IMR-90 (cell line): ENCODE measurements at regions not wholly inside any gene's neighbourhood (a gene's known extent, or its start where the extent isn't known, plus 50 kb on each side); places are given as distances from the start of the nearest gene placed in this dataset.

Source experiments
- ATAC-seq: fragments of 200-7000 bp; cut with Tn5 transposase; 2 replicates; pipeline ENCODE4 v1.9.1; 2020; ENCODE audit warnings: low read depth, mild to moderate bottlenecking, moderate library complexity
- BruUV-seq: library from RNA; stranded (reverse); fragments of 400-500 nt; replicated peaks from 2 replicates; lab custom pipeline; 2021; lab: Mats Ljungman, UMichigan
- CTCF ChIA-PET: fragments of 300-600 bp; formaldehyde crosslinking; extraction: SDS; loops from one replicate; lab custom pipeline; 2021; ENCODE audit warnings: antibody characterized with exemption; lab: Yijun Ruan, JAX
- POLR2A ChIA-PET: fragments of 300-600 bp; sonication (Branson Sonifier 250); formaldehyde crosslinking; loops from one replicate; lab custom pipeline; 2022; ENCODE audit warnings: antibody characterized with exemption; ENCODE audit not compliant: unreplicated experiment; lab: Charles Lee
- DNase-seq: peaks from one replicate; pipeline ENCODE4 v3.0.0; 2013
- H2AFZ ChIP-seq: replicated peaks from 2 replicates; pipeline ENCODE3; 2013; ENCODE audit warnings: low read length, mild to moderate bottlenecking; ENCODE audit not compliant: poor library complexity
- H2AK5ac ChIP-seq: 2 replicates; pipeline ENCODE4 v1.6.1; 2013; ENCODE audit warnings: low read depth, low read length, inconsistent platforms
- H2AK9ac ChIP-seq: replicated peaks from 2 replicates; pipeline ENCODE3; 2013; ENCODE audit warnings: mild to moderate bottlenecking, low read depth, low read length, moderate library complexity; ENCODE audit not compliant: poor library complexity
- H2BK120ac ChIP-seq: 2 replicates; pipeline ENCODE4 v1.6.1; 2013; ENCODE audit warnings: low read depth, low read length, inconsistent platforms
- H2BK15ac ChIP-seq: 3 replicates; pipeline ENCODE4 v1.6.1; 2013; ENCODE audit warnings: low read depth, low read length, inconsistent platforms
- H2BK20ac ChIP-seq: 2 replicates; pipeline ENCODE4 v1.6.1; 2013; ENCODE audit warnings: low read depth, mild to moderate bottlenecking, inconsistent platforms, low read length, moderate library complexity
- H2BK5ac ChIP-seq: 2 replicates; pipeline ENCODE4 v1.6.1; 2013; ENCODE audit warnings: mild to moderate bottlenecking, low read depth, low read length, inconsistent platforms; ENCODE audit not compliant: poor library complexity, severe bottlenecking
- H3K14ac ChIP-seq: replicated peaks from 2 replicates; pipeline ENCODE4 v1.6.1; 2013; ENCODE audit warnings: low read depth, low read length, inconsistent platforms
- H3K18ac ChIP-seq: 2 replicates; pipeline ENCODE4 v1.6.1; 2013; ENCODE audit warnings: low read depth, low read length, control low read depth
- H3K23ac ChIP-seq: 2 replicates; pipeline ENCODE4 v1.6.1; 2013; ENCODE audit warnings: low read depth, low read length, inconsistent platforms
- H3K27ac ChIP-seq: 2 replicates; pipeline ENCODE4 v1.5.1; 2013; ENCODE audit warnings: mild to moderate bottlenecking, control low read depth, low read length; ENCODE audit not compliant: insufficient read depth
- H3K27me3 ChIP-seq: 2 replicates; pipeline ENCODE4 v1.6.1; 2013; ENCODE audit warnings: low read length; ENCODE audit not compliant: control insufficient read depth, insufficient read depth
- H3K36me3 ChIP-seq: 2 replicates; pipeline ENCODE4 v1.6.1; 2013; ENCODE audit warnings: low read length, mixed read lengths; ENCODE audit not compliant: control insufficient read depth, insufficient read depth
- H3K4ac ChIP-seq: 2 replicates; pipeline ENCODE4 v1.6.1; 2013; ENCODE audit warnings: low read depth, low read length, inconsistent platforms
- H3K4me1 ChIP-seq: 2 replicates; pipeline ENCODE4 v1.6.1; 2013; ENCODE audit warnings: low read length, mixed read lengths; ENCODE audit not compliant: control insufficient read depth, insufficient read depth
- H3K4me2 ChIP-seq: 2 replicates; pipeline ENCODE4 v1.6.1; 2013; ENCODE audit warnings: low read depth, mild to moderate bottlenecking, control low read depth, low read length, moderate library complexity
- H3K4me3 ChIP-seq: 2 replicates; pipeline ENCODE4 v1.5.1; 2013; ENCODE audit warnings: low read depth, mild to moderate bottlenecking, control low read depth, low read length, moderate library complexity; ENCODE audit not compliant: insufficient read depth
- H3K56ac ChIP-seq: 2 replicates; pipeline ENCODE4 v1.6.1; 2013; ENCODE audit warnings: low read length, inconsistent platforms; ENCODE audit not compliant: insufficient read depth; ENCODE audit errors: extremely low read depth
- H3K79me1 ChIP-seq, 2 experiments: 2 replicates each; pipeline ENCODE4 v1.6.1; 2013; ENCODE audit warnings: low read length in 2 of 2, inconsistent platforms in 1 of 2, low read depth in 1 of 2
- H3K9ac ChIP-seq: 2 replicates; pipeline ENCODE4 v1.6.1; 2013; ENCODE audit warnings: low read depth, low read length, control low read depth
- H3K9me1 ChIP-seq: 2 replicates; pipeline ENCODE4 v1.6.1; 2013; ENCODE audit warnings: low read length, inconsistent platforms; ENCODE audit not compliant: insufficient read depth
- H3K9me3 ChIP-seq: 2 replicates; pipeline ENCODE4 v1.6.1; 2013; ENCODE audit warnings: low read length; ENCODE audit not compliant: control insufficient read depth, insufficient read depth
- H4K20me1 ChIP-seq: 2 replicates; pipeline ENCODE4 v1.6.1; 2013; ENCODE audit warnings: low read length, inconsistent platforms; ENCODE audit not compliant: insufficient read depth
- H4K5ac ChIP-seq: 2 replicates; pipeline ENCODE4 v1.6.1; 2013; ENCODE audit warnings: mild to moderate bottlenecking, low read depth, low read length, control low read depth
- H4K8ac ChIP-seq, 2 experiments: 2 replicates each; pipeline ENCODE4 v1.6.1; 2013; ENCODE audit warnings: low read depth in 2 of 2, low read length in 2 of 2, control low read depth in 1 of 2, inconsistent platforms in 1 of 2
- H4K91ac ChIP-seq: 2 replicates; pipeline ENCODE4 v1.6.1; 2013; ENCODE audit warnings: low read depth, low read length, inconsistent platforms; ENCODE audit not compliant: insufficient read depth
- BHLHE40 ChIP-seq: fragments of 150-350 bp; IDR thresholded peaks from 2 replicates; pipeline ENCODE4 v1.6.1; 2016; ENCODE audit warnings: mild to moderate bottlenecking, low read depth, low read length
- CEBPB ChIP-seq: IDR thresholded peaks from 2 replicates; pipeline ENCODE4 v1.6.1; 2012; ENCODE audit warnings: low read depth, low read length, improper control_type of control experiment
- CHD1 ChIP-seq: IDR thresholded peaks from 2 replicates; pipeline ENCODE4 v1.6.1; 2012; ENCODE audit warnings: low read depth, low read length, improper control_type of control experiment
- FOS ChIP-seq: fragments of 150-350 bp; IDR thresholded peaks from 2 replicates; pipeline ENCODE4 v1.6.1; 2016; ENCODE audit warnings: low read depth, low read length
- MAFK ChIP-seq: IDR thresholded peaks from 2 replicates; pipeline ENCODE4 v1.6.1; 2012; ENCODE audit warnings: low read depth, low read length, improper control_type of control experiment
- MAZ ChIP-seq: IDR thresholded peaks from 2 replicates; pipeline ENCODE4 v1.6.1; 2012; ENCODE audit warnings: low read depth, mild to moderate bottlenecking, low read length, improper control_type of control experiment, moderate library complexity, borderline replicate concordance
- MXI1 ChIP-seq: IDR thresholded peaks from 2 replicates; pipeline ENCODE4 v1.6.1; 2012; ENCODE audit warnings: low read depth, mild to moderate bottlenecking, low read length, moderate library complexity, borderline replicate concordance
- NFE2L2 ChIP-seq: fragments of 150-350 bp; IDR thresholded peaks from 2 replicates; pipeline ENCODE4 v1.6.1; 2016; ENCODE audit warnings: low read depth, mild to moderate bottlenecking, low read length
- POLR2A ChIP-seq: IDR thresholded peaks from 2 replicates; pipeline ENCODE4 v1.6.1; 2012; ENCODE audit warnings: mild to moderate bottlenecking, low read depth, low read length
- RAD21 ChIP-seq: IDR thresholded peaks from 2 replicates; pipeline ENCODE4 v1.6.1; 2012; ENCODE audit warnings: low read length, improper control_type of control experiment
- RCOR1 ChIP-seq: IDR thresholded peaks from 2 replicates; pipeline ENCODE4 v1.6.1; 2012; ENCODE audit warnings: mild to moderate bottlenecking, low read length, improper control_type of control experiment; ENCODE audit not compliant: insufficient replicate concordance
- RFX5 ChIP-seq: IDR thresholded peaks from 2 replicates; pipeline ENCODE4 v1.8.0; 2012; ENCODE audit warnings: low read depth, mild to moderate bottlenecking, low read length, moderate library complexity
- SMC3 ChIP-seq: fragments of 150-350 bp; IDR thresholded peaks from 2 replicates; pipeline ENCODE4 v1.6.1; 2016; ENCODE audit warnings: low read depth, mild to moderate bottlenecking, antibody characterized with exemption, low read length, moderate library complexity
- WGBS, 2 experiments: methylation state at CpG; one replicate each; pipeline versions ENCODE4 v1.1.5 to v1.1.7; 2013; ENCODE audit warnings: missing lambda C conversion rate in 2 of 2; ENCODE audit not compliant: insufficient read length in 1 of 2; ENCODE audit errors: extremely low coverage in 2 of 2; 5-methylcytosine and 5-hydroxymethylcytosine counted together
- dilution Hi-C: fragments of 300-500 bp; cut with HindIII; formaldehyde crosslinking; loops from one replicate; pipeline ENCODE4 v1.14.3; 2018; ENCODE audit warnings: low sequenced_read_pairs; ENCODE audit not compliant: unreplicated experiment
- in situ Hi-C: fragments of 300-500 bp; cut with MboI; formaldehyde crosslinking; loops from 3 replicates; pipeline ENCODE4 v1.14.3; 2019; ENCODE audit warnings: low sequenced_read_pairs, inconsistent platforms, mixed read lengths
- intact Hi-C: fragments of 100-400 bp; cut with micrococcal nuclease; formaldehyde crosslinking; loops from 2 replicates; pipeline ENCODE4 v1.10.0; 2022
- TF ChIP-seq, protein P1 (sequence below): fragments of 150-350 bp; IDR thresholded peaks from 2 replicates; pipeline ENCODE4 v1.6.1; 2016; ENCODE audit warnings: low read depth, mild to moderate bottlenecking, low read length, moderate library complexity, borderline replicate concordance
- TF ChIP-seq, protein P2 (sequence below): conservative IDR thresholded peaks from 2 replicates; pipeline ENCODE4 v1.5.1; 2012; ENCODE audit warnings: mild to moderate bottlenecking, low read depth, low read length, improper control_type of control experiment
- TF ChIP-seq, protein P3 (sequence below): fragments of 150-350 bp; IDR thresholded peaks from 2 replicates; pipeline ENCODE4 v1.6.1; 2017; ENCODE audit warnings: mild to moderate bottlenecking, antibody characterized with exemption, low read length, low read depth

DNA sequence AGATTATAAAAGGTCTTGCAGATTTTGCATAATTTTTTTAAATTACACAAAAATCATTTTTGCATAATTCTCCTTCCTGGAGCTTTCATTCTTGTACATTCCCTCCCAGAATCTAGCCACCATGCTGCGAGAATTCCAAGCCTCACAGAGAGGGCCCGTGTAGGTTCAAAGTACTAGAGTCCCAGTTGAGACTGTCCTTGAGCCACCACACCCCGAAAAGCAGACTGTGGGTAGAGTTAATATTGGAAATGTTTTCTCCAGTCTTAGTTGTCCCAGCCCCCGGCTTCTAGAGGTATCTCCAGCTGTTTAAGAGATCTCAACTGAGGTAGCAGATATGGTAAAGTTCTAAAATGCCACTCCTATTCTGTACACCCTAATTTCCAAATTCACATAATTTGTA is 407.3 kb upstream of the ANO3 start:
- no peaks in the 10 kb centered on the region for H3K79me1 ChIP-seq
- ATAC-seq (no peak), DNase-seq (no peak)
- no peak overlapping the region for H2BK120ac ChIP-seq
- no peak overlapping the region for H2BK5ac ChIP-seq
- TF ChIP-seq POLR2A (no peak), RAD21 (no peak), MAZ (no peak), FOS (no peak), SMC3 (no peak), MXI1 (no peak), BHLHE40 (no peak), CHD1 (no peak), MAFK (no peak), CEBPB (no peak), RCOR1 (no peak), RFX5 (no peak), NFE2L2 (no peak)
- TF ChIP-seq, protein P1, sequence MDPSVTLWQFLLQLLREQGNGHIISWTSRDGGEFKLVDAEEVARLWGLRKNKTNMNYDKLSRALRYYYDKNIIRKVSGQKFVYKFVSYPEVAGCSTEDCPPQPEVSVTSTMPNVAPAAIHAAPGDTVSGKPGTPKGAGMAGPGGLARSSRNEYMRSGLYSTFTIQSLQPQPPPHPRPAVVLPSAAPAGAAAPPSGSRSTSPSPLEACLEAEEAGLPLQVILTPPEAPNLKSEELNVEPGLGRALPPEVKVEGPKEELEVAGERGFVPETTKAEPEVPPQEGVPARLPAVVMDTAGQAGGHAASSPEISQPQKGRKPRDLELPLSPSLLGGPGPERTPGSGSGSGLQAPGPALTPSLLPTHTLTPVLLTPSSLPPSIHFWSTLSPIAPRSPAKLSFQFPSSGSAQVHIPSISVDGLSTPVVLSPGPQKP: no peak
- TF ChIP-seq, protein P2, sequence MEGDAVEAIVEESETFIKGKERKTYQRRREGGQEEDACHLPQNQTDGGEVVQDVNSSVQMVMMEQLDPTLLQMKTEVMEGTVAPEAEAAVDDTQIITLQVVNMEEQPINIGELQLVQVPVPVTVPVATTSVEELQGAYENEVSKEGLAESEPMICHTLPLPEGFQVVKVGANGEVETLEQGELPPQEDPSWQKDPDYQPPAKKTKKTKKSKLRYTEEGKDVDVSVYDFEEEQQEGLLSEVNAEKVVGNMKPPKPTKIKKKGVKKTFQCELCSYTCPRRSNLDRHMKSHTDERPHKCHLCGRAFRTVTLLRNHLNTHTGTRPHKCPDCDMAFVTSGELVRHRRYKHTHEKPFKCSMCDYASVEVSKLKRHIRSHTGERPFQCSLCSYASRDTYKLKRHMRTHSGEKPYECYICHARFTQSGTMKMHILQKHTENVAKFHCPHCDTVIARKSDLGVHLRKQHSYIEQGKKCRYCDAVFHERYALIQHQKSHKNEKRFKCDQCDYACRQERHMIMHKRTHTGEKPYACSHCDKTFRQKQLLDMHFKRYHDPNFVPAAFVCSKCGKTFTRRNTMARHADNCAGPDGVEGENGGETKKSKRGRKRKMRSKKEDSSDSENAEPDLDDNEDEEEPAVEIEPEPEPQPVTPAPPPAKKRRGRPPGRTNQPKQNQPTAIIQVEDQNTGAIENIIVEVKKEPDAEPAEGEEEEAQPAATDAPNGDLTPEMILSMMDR: no peak
- TF ChIP-seq, protein P3, sequence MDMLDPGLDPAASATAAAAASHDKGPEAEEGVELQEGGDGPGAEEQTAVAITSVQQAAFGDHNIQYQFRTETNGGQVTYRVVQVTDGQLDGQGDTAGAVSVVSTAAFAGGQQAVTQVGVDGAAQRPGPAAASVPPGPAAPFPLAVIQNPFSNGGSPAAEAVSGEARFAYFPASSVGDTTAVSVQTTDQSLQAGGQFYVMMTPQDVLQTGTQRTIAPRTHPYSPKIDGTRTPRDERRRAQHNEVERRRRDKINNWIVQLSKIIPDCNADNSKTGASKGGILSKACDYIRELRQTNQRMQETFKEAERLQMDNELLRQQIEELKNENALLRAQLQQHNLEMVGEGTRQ: no peak
- no peak overlapping the region for H2BK15ac ChIP-seq
- WGBS, 2 experiments: no CpG with 5 or more reads among the region's 4 CpGs
- H3K27ac ChIP-seq: no peak overlapping the region
- no peak overlapping the region for H3K4me2 ChIP-seq
- ChIA-PET CTCF (no interaction called here), POLR2A (no interaction called here)
- H3K23ac ChIP-seq: no peak overlapping the region
- no peaks in the 10 kb centered on the region for H3K36me3 ChIP-seq
- no peak overlapping the region for H4K5ac ChIP-seq
- intact Hi-C loops (no loop called here), in situ Hi-C loops (no loop called here), dilution Hi-C loops (no loop called here)
- H2AFZ ChIP-seq: no peak overlapping the region
- H3K9me3 ChIP-seq: no peaks in the 10 kb centered on the region
- H3K18ac ChIP-seq: no peak overlapping the region
- no peak overlapping the region for H2AK5ac ChIP-seq
- no peaks in the 10 kb centered on the region for H3K27me3 ChIP-seq
- no peak overlapping the region for H4K8ac ChIP-seq
- H4K91ac ChIP-seq: no peak overlapping the region
- H3K14ac ChIP-seq: no peak overlapping the region
- H3K9ac ChIP-seq: no peak overlapping the region
- H2AK9ac ChIP-seq: no peak overlapping the region
- no peak overlapping the region for H2BK20ac ChIP-seq
- BruUV-seq: no TSS peak
- H3K4me1 ChIP-seq: no peaks in the 10 kb centered on the region
- H3K56ac ChIP-seq: no peak overlapping the region
- no peak overlapping the region for H3K4ac ChIP-seq
- H3K9me1 ChIP-seq: no peaks in the 10 kb centered on the region
- H3K4me3 ChIP-seq: no peak overlapping the region
- no peaks in the 10 kb centered on the region for H4K20me1 ChIP-seq
